ENCODE measurements at regions not wholly inside any gene's neighbourhood (a gene's known extent, or its start where the extent isn't known, plus 50 kb on each side); places are given as distances from the start of the nearest gene placed in this dataset.
"Not testable (repeated sequence)": the region's sequence is repeated elsewhere in the genome, so short reads cannot be mapped to it uniquely, and the experiment has no call there.

- TF ChIP-seq POLR2A (IDR thresholded peaks at IDR 0.05; ENCODE audit: low read depth, low read length); POLR2AphosphoS5 (IDR thresholded peaks at IDR 0.05; ENCODE audit: low read depth, low read length); PAX5 (IDR thresholded peaks at IDR 0.05; ENCODE audit: insufficient read depth, low read length, severe bottlenecking); TAF1 (IDR thresholded peaks at IDR 0.05; ENCODE audit: low read depth, low read length); POU2F2 (IDR thresholded peaks at IDR 0.05; ENCODE audit: low read depth, low read length): not testable (repeated sequence)
Measured at GRCh38 chr13:50139435-50139934, 124.2 kb downstream of the KCNRG start.

Data from GM12891 (cell line).